IPS-18c (cell line): ENCODE measurements at regions not wholly inside any gene's neighbourhood (a gene's known extent, or its start where the extent isn't known, plus 50 kb on each side); places are given as distances from the start of the nearest gene placed in this dataset.
"Not testable (repeated sequence)": the region's sequence is repeated elsewhere in the genome, so short reads cannot be mapped to it uniquely, and the experiment has no call there.

ENCODE experiments used
- H3K4me3 ChIP-seq: 2 replicates; pipeline ENCODE4 v1.7.0; 2013; ENCODE audit warnings: low read depth, mild to moderate bottlenecking, low read length, moderate library complexity; ENCODE audit not compliant: insufficient read depth
- H3K9me3 ChIP-seq: one replicate; pipeline ENCODE4 v1.6.1; 2013; ENCODE audit warnings: mild to moderate bottlenecking, low read length, moderate library complexity; ENCODE audit not compliant: control insufficient read depth, insufficient read depth

GRCh38 chr6:88422831-88423230 is 256.7 kb upstream of the CNR1 start:
- Histone ChIP-seq H3K9me3 (no peaks in the 10 kb centered on the region), H3K4me3 (no peak overlapping the region)

- not testable (repeated sequence) for H3K9me3 ChIP-seq, H3K4me3 ChIP-seq
Observed at GRCh38 chr6:88420967-88421488, 254.9 kb upstream of the CNR1 start.

- not testable (repeated sequence) for H3K4me3 ChIP-seq, H3K9me3 ChIP-seq
Observed at GRCh38 chr6:88418921-88419810, 253.0 kb upstream of the CNR1 start.

GRCh38 chr6:88417361-88417760 is 251.2 kb upstream of the CNR1 start:
- H3K4me3 ChIP-seq, H3K9me3 ChIP-seq: not testable (repeated sequence)

- no peak overlapping the region for H3K4me3 ChIP-seq
- no peaks in the 10 kb centered on the region for H3K9me3 ChIP-seq
Observed at GRCh38 chr6:88413459-88413858, 247.3 kb upstream of the CNR1 start.

- H3K4me3 ChIP-seq, H3K9me3 ChIP-seq: not testable (repeated sequence)
Observed at GRCh38 chr6:88408355-88408754, 242.2 kb upstream of the CNR1 start.

GRCh38 chr6:88406674-88407073 is 240.5 kb upstream of the CNR1 start:
- H3K4me3 ChIP-seq, result not testable (repeated sequence)

GRCh38 chr6:88403486-88403885 is 237.3 kb upstream of the CNR1 start:
- Histone ChIP-seq H3K9me3 (no peaks in the 10 kb centered on the region), H3K4me3 (no peak overlapping the region)

More at GRCh38 chr6:88406674-88407073, 240.5 kb upstream of the CNR1 start:
- H3K9me3 ChIP-seq, result not testable (repeated sequence)

- no peak overlapping the region for H3K4me3 ChIP-seq
Observed at GRCh38 chr6:88402909-88403308, 236.8 kb upstream of the CNR1 start.

GRCh38 chr6:88390998-88391397 is 224.9 kb upstream of the CNR1 start:
- H3K4me3 ChIP-seq, H3K9me3 ChIP-seq: not testable (repeated sequence)

More at GRCh38 chr6:88402909-88403308, 236.8 kb upstream of the CNR1 start:
- no peaks in the 10 kb centered on the region for H3K9me3 ChIP-seq

GRCh38 chr6:88388589-88388988 is 222.4 kb upstream of the CNR1 start:
- Histone ChIP-seq H3K9me3 (no peaks in the 10 kb centered on the region), H3K4me3 (no peak overlapping the region)

- no peak overlapping the region for H3K4me3 ChIP-seq
- H3K9me3 ChIP-seq, result no peaks in the 10 kb centered on the region
Observed at GRCh38 chr6:88386167-88386566, 220.0 kb upstream of the CNR1 start.

- no peak overlapping the region for H3K4me3 ChIP-seq
- H3K9me3 ChIP-seq, result no peaks in the 10 kb centered on the region
Observed at GRCh38 chr6:88383183-88383582, 217.0 kb upstream of the CNR1 start.

GRCh38 chr6:88381289-88381642 is 215.1 kb upstream of the CNR1 start:
- Histone ChIP-seq H3K9me3 (no peaks in the 10 kb centered on the region), H3K4me3 (no peak overlapping the region)

GRCh38 chr6:88380618-88381288 is 214.6 kb upstream of the CNR1 start:
- H3K4me3 ChIP-seq, result no peak overlapping the region

GRCh38 chr6:88380083-88380482 is 213.9 kb upstream of the CNR1 start:
- Histone ChIP-seq H3K9me3 (no peaks in the 10 kb centered on the region), H3K4me3 (no peak overlapping the region)

More at GRCh38 chr6:88380618-88381288, 214.6 kb upstream of the CNR1 start:
- H3K9me3 ChIP-seq, result no peaks in the 10 kb centered on the region

- no peaks in the 10 kb centered on the region for H3K9me3 ChIP-seq
Observed at GRCh38 chr6:88378639-88379038, 212.5 kb upstream of the CNR1 start.

GRCh38 chr6:88377976-88378568 is 211.9 kb upstream of the CNR1 start:
- Histone ChIP-seq H3K4me3 (no peak overlapping the region), H3K9me3 (no peaks in the 10 kb centered on the region)

More at GRCh38 chr6:88378639-88379038, 212.5 kb upstream of the CNR1 start:
- no peak overlapping the region for H3K4me3 ChIP-seq
